HG03139 (cell line): ENCODE measurements at regions not wholly inside any gene's neighbourhood (a gene's known extent, or its start where the extent isn't known, plus 50 kb on each side); places are given as distances from the start of the nearest gene placed in this dataset.
A peak's percentile ranks its signal among the peaks of the same experiment; 100 is the strongest.
"Not testable (repeated sequence)": the region's sequence is repeated elsewhere in the genome, so short reads cannot be mapped to it uniquely, and the experiment has no call there.

Experiments
- ATAC-seq: cut with Tn5 transposase; IDR thresholded peaks from one replicate; pipeline ENCODE4 v1.9.1; 2021; ENCODE audit not compliant: unreplicated experiment

DNA sequence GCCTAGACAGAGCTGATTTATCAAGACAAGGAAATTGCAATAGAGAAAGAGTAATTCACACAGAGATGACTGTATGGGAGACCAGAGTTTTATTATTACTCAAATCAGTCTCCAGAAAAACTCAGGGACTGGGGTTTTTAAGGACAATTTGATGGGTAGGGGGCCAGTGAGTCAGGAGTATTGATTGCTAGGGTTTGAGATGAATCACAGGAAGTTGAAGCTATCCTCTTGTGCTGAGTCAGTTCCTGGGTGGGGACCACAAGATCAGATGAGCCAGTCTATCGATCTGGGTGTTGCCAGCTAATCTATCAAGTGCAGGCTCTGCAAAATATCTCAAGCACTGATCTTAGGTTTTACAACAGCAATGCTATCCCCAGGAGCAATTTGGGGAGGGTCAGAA is 87.4 kb upstream of the TGIF2LY start:
- ATAC-seq = not testable (repeated sequence)

DNA sequence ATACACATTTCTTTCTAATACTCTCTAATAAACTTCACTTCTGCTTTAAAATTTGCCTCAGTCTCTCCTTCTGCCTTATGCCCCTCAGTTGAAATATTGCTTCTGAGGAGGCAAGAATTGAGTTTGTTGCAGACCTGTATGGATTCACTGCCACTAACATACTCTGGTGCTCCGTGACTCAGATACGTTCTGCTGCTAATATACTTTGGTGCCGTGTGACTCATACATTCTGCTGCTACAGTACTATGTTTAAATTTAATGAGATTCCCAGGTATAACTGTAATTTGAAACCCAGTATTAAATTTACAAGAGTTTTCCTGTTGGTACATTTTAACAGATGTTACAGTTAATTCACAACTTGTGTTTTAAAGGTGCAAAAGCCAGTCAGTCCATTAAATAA is 84.3 kb upstream of the TGIF2LY start:
- not testable (repeated sequence) for ATAC-seq

DNA sequence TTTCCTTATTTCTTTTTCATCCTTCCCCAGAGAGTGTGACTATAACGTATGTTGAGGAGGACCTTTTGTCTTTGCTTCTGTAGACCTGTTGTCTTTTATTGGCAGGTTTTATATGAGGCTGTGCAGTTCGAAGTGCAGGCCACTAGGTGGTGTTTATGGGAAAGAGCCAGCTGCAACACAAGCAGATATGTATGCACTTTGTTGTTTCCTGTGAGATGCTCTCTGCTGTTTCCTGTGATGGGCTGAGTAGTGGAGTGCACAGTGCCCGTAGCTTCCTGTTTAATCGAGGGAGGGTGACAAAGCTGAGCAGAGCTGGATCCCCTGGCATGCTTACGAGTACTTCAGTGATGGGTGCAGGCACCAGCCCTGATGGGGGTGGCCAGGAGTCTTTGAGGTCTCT is 51.8 kb upstream of the TGIF2LY start:
- peak; percentile 99 for ATAC-seq
